H1 (cell line): ENCODE measurements at regions not wholly inside any gene's neighbourhood (a gene's known extent, or its start where the extent isn't known, plus 50 kb on each side); places are given as distances from the start of the nearest gene placed in this dataset.

Experiments
- CTCF ChIA-PET: fragments of 300-600 bp; sonication (Branson Sonifier 250); formaldehyde crosslinking; loops from one replicate; lab custom pipeline; 2021; ENCODE audit not compliant: partially characterized antibody; lab: Charles Lee
- POLR2A ChIA-PET: fragments of 300-600 bp; sonication (Branson Sonifier 250); formaldehyde crosslinking; loops from one replicate; lab custom pipeline; 2021; ENCODE audit warnings: inconsistent platforms; ENCODE audit not compliant: partially characterized antibody; lab: Charles Lee
- DNase-seq, 2 experiments: peaks; one replicate each; pipeline versions ENCODE4 v3.0.0 to v3.0.0-alpha.2; 2010 to 2022; ENCODE audit warnings: low spot score in 2 of 2, low read depth in 1 of 2, mixed read lengths in 1 of 2
- FAIRE-seq: peaks from 2 replicates; lab custom pipeline; 2011; peaks lifted over from hg19 to GRCh38; lab: Jason Lieb, UNC
- H2AFZ ChIP-seq: 2 replicates; pipeline ENCODE4 v1.8.1; 2012; ENCODE audit warnings: low read length, inconsistent platforms
- H2AK5ac ChIP-seq: 2 replicates; pipeline ENCODE4 v1.6.1; 2013; ENCODE audit warnings: low read depth, low read length
- H2BK120ac ChIP-seq: replicated peaks from 2 replicates; pipeline ENCODE3; 2013; ENCODE audit warnings: low read depth, low read length, inconsistent platforms
- H2BK12ac ChIP-seq: 2 replicates; pipeline ENCODE4 v1.6.1; 2013; ENCODE audit warnings: low read depth, low read length
- H2BK15ac ChIP-seq: 2 replicates; pipeline ENCODE4 v1.6.1; 2013; ENCODE audit warnings: low read length
- H2BK20ac ChIP-seq: 2 replicates; pipeline ENCODE4 v1.6.1; 2013; ENCODE audit warnings: low read length
- H2BK5ac ChIP-seq: 2 replicates; pipeline ENCODE4 v1.6.1; 2013; ENCODE audit warnings: low read depth, low read length
- H3K14ac ChIP-seq: 2 replicates; pipeline ENCODE4 v1.6.1; 2013; ENCODE audit warnings: inconsistent platforms; ENCODE audit not compliant: insufficient read length
- H3K18ac ChIP-seq: 2 replicates; pipeline ENCODE4 v1.6.1; 2013; ENCODE audit warnings: low read length; ENCODE audit errors: extremely low read depth
- H3K23ac ChIP-seq: 2 replicates; pipeline ENCODE4 v1.6.1; 2013; ENCODE audit warnings: inconsistent platforms; ENCODE audit not compliant: insufficient read length
- H3K23me2 ChIP-seq: 2 replicates; pipeline ENCODE4 v1.6.1; 2013; ENCODE audit warnings: low read depth, low read length
- H3K27ac ChIP-seq: 2 replicates; pipeline ENCODE4 v1.6.1; 2011; ENCODE audit warnings: low read depth, low read length, inconsistent platforms
- H3K27me3 ChIP-seq, 4 experiments: replicated peaks in 1 of 4; 1 replicate in 1 of 4; 2 replicates in 3 of 4; pipeline versions ENCODE4 v1.6.1 to v1.8.1; 2011 to 2013; ENCODE audit warnings: low read length in 3 of 4, mild to moderate bottlenecking in 3 of 4, inconsistent platforms in 2 of 4, mixed read lengths in 2 of 4, moderate library complexity in 1 of 4; ENCODE audit not compliant: control insufficient read depth in 3 of 4, insufficient read depth in 3 of 4; ENCODE audit errors: extremely low read depth in 1 of 4
- H3K36me3 ChIP-seq, 4 experiments: 2 replicates each; pipeline versions ENCODE4 v1.6.1 to v1.8.1; 2011 to 2013; ENCODE audit warnings: mild to moderate bottlenecking in 4 of 4, low read length in 3 of 4, moderate library complexity in 2 of 4, control low read depth in 1 of 4, inconsistent platforms in 1 of 4; ENCODE audit not compliant: insufficient read depth in 4 of 4, control insufficient read depth in 2 of 4
- H3K4ac ChIP-seq: replicated peaks from 2 replicates; pipeline ENCODE3; 2013; ENCODE audit warnings: low read length, low read depth, mixed read lengths, inconsistent platforms; ENCODE audit not compliant: insufficient read length
- H3K4me1 ChIP-seq, 4 experiments: replicated peaks in 1 of 4; 1 replicate in 1 of 4; 2 replicates in 3 of 4; pipeline versions ENCODE4 v1.6.1 to v1.8.1; 2011 to 2013; ENCODE audit warnings: low read length in 3 of 4, inconsistent platforms in 2 of 4, mixed read lengths in 1 of 4; ENCODE audit not compliant: insufficient read depth in 4 of 4, control insufficient read depth in 3 of 4
- H3K4me2 ChIP-seq, 2 experiments: 2 replicates each; pipeline versions ENCODE4 v1.6.1 to v1.8.1; 2011 to 2013; ENCODE audit warnings: low read depth in 2 of 2, low read length in 2 of 2, control low read depth in 1 of 2, inconsistent platforms in 1 of 2, mild to moderate bottlenecking in 1 of 2; ENCODE audit not compliant: insufficient read depth in 1 of 2
- H3K4me3 ChIP-seq, 4 experiments: fragments of 200-600, 300-600 bp in 1 of 4; sonication (generic), shearing (Covaris generic), sonication (Bioruptor Twin) in 1 of 4; 2 replicates each; pipeline versions ENCODE4 v1.5.1 to v1.8.1; 2011 to 2016; ENCODE audit warnings: low read length in 4 of 4, low read depth in 3 of 4, control low read depth in 2 of 4, inconsistent platforms in 2 of 4, mild to moderate bottlenecking in 2 of 4, mixed read lengths in 1 of 4, moderate library complexity in 1 of 4; ENCODE audit not compliant: insufficient read depth in 2 of 4; ENCODE audit errors: extremely low read depth in 1 of 4
- H3K56ac ChIP-seq: replicated peaks from 2 replicates; pipeline ENCODE3; 2013; ENCODE audit warnings: low read depth, mild to moderate bottlenecking, mixed read lengths, low read length, inconsistent platforms; ENCODE audit not compliant: insufficient read length
- H3K79me1 ChIP-seq: 2 replicates; pipeline ENCODE4 v1.6.1; 2013; ENCODE audit warnings: low read depth, low read length, control low read depth
- H3K79me2 ChIP-seq, 2 experiments: 2 replicates each; pipeline versions ENCODE4 v1.6.1 to v1.8.1; 2012 to 2013; ENCODE audit warnings: low read length in 2 of 2, mild to moderate bottlenecking in 2 of 2, inconsistent platforms in 1 of 2; ENCODE audit not compliant: insufficient read depth in 2 of 2, control insufficient read depth in 1 of 2
- H3K9ac ChIP-seq, 4 experiments: replicated peaks in 1 of 4; 1 replicate in 1 of 4; 2 replicates in 3 of 4; pipeline versions ENCODE4 v1.6.1 to v1.8.1; 2011 to 2013; ENCODE audit warnings: low read depth in 3 of 4, low read length in 3 of 4, control low read depth in 2 of 4, mild to moderate bottlenecking in 2 of 4, moderate library complexity in 2 of 4, inconsistent platforms in 1 of 4; ENCODE audit errors: extremely low read depth in 1 of 4
- H3K9me3 ChIP-seq, 2 experiments: 2 replicates each; pipeline versions ENCODE4 v1.6.1 to v1.8.1; 2012 to 2013; ENCODE audit warnings: mild to moderate bottlenecking in 2 of 2, moderate library complexity in 2 of 2, control low read depth in 1 of 2, inconsistent platforms in 1 of 2, low read depth in 1 of 2, low read length in 1 of 2, mixed read lengths in 1 of 2; ENCODE audit not compliant: insufficient read depth in 2 of 2
- H4K20me1 ChIP-seq, 2 experiments: replicated peaks in 1 of 2; 2 replicates each; pipeline versions ENCODE3 to v1.8.1; 2011 to 2013; ENCODE audit warnings: inconsistent platforms in 2 of 2, low read length in 2 of 2, mild to moderate bottlenecking in 1 of 2; ENCODE audit not compliant: insufficient read depth in 2 of 2, control insufficient read depth in 1 of 2
- H4K5ac ChIP-seq: 2 replicates; pipeline ENCODE4 v1.6.1; 2013; ENCODE audit warnings: low read length, low read depth, mixed read lengths, inconsistent platforms; ENCODE audit not compliant: insufficient read length
- H4K8ac ChIP-seq: 2 replicates; pipeline ENCODE4 v1.8.0; 2013; ENCODE audit warnings: mild to moderate bottlenecking, moderate library complexity, low read length, inconsistent platforms; ENCODE audit not compliant: insufficient read depth; ENCODE audit errors: extremely low read depth
- H4K91ac ChIP-seq: replicated peaks from 2 replicates; pipeline ENCODE3; 2013; ENCODE audit warnings: low read length, mixed read lengths, inconsistent platforms; ENCODE audit not compliant: insufficient read length
- BACH1 ChIP-seq: IDR thresholded peaks from 2 replicates; pipeline ENCODE4 v1.6.1; 2012; ENCODE audit warnings: low read length, improper control_type of control experiment
- BCL11A ChIP-seq, 2 experiments: IDR thresholded peaks; one replicate each; pipeline ENCODE4 v1.6.1; 2011; ENCODE audit warnings: low read depth in 2 of 2, low read length in 2 of 2, mild to moderate bottlenecking in 2 of 2
- CBX5 ChIP-seq: fragments of 300-800, 300-1000 bp; sonication (generic); IDR thresholded peaks from 2 replicates; pipeline ENCODE4 v1.7.1; 2016; ENCODE audit warnings: antibody characterized with exemption, low read length, low read depth
- NRF1 ChIP-seq: IDR thresholded peaks from 2 replicates; pipeline ENCODE4 v1.6.1; 2011; ENCODE audit warnings: mild to moderate bottlenecking, low read depth, low read length, improper control_type of control experiment
- PHF8 ChIP-seq: fragments of 200-600 bp; sonication (generic); conservative IDR thresholded peaks from 2 replicates; pipeline ENCODE4 v1.7.1; 2012; ENCODE audit warnings: low read depth, mild to moderate bottlenecking, inconsistent platforms, low read length, moderate library complexity
- RXRA ChIP-seq: IDR thresholded peaks from 2 replicates; pipeline ENCODE4 v1.6.1; 2011; ENCODE audit warnings: low read depth, mild to moderate bottlenecking, low read length, moderate library complexity; ENCODE audit not compliant: insufficient read depth
- SIRT6 ChIP-seq: IDR thresholded peaks from one replicate; pipeline ENCODE4 v1.7.1; 2012; ENCODE audit warnings: low read length, inconsistent platforms
- USF2 ChIP-seq: IDR thresholded peaks from 2 replicates; pipeline ENCODE4 v1.6.1; 2011; ENCODE audit warnings: low read length, improper control_type of control experiment
- ZNF274 ChIP-seq: IDR thresholded peaks from 2 replicates; pipeline ENCODE4 v1.7.0; 2012; ENCODE audit warnings: low read length, borderline replicate concordance; ENCODE audit errors: extremely low read depth
- WGBS, 2 experiments: shearing (Covaris generic) in 1 of 2; methylation state at CpG; one replicate each; pipeline versions ENCODE4 v1.1.6 to v1.1.7; 2013 to 2015; ENCODE audit warnings: low lambda C conversion rate in 2 of 2, mixed read lengths in 2 of 2, inconsistent platforms in 1 of 2, low coverage in 1 of 2, missing lambda C conversion rate in 1 of 2; ENCODE audit not compliant: insufficient replicate concordance in 2 of 2, insufficient coverage in 1 of 2, insufficient read length in 1 of 2; ENCODE audit errors: extremely low coverage in 1 of 2, missing lambda C conversion rate in 1 of 2; 5-methylcytosine and 5-hydroxymethylcytosine counted together

- Histone ChIP-seq H4K20me1 (no peaks in the 10 kb centered on the region), H4K5ac (no peak overlapping the region), H3K4me1 (no peaks in the 10 kb centered on the region), H3K56ac (no peak overlapping the region), H4K91ac (no peak overlapping the region), H2BK15ac (no peak overlapping the region), H2BK5ac (no peak overlapping the region), H3K27me3 (no peaks in the 10 kb centered on the region), H3K79me1 (no peaks in the 10 kb centered on the region), H4K8ac (no peak overlapping the region), H3K4me3 (no peak overlapping the region), H2BK12ac (no peak overlapping the region), H3K9me3 (no peaks in the 10 kb centered on the region), H2AFZ (no peak overlapping the region), H3K4ac (no peak overlapping the region), H3K36me3 (no peaks in the 10 kb centered on the region), H3K9ac (no peak overlapping the region), H3K27ac (no peak overlapping the region), H3K23me2 (no peaks in the 10 kb centered on the region), H3K4me2 (no peak overlapping the region), H3K18ac (no peak overlapping the region), H3K23ac (no peak overlapping the region), H3K14ac (no peak overlapping the region), H2BK120ac (no peak overlapping the region), H2AK5ac (no peak overlapping the region), H2BK20ac (no peak overlapping the region), H3K79me2 (no peaks in the 10 kb centered on the region)
- 80% methylated on average over 4 of the region's 4 CpGs; no CpG with 5 or more reads in 1 of the 2 experiments for WGBS, 2 experiments
- DNase-seq (no peak), FAIRE-seq (no peak)
- TF ChIP-seq NRF1: no peak
- no peak for TF ChIP-seq ZNF274
- TF ChIP-seq SIRT6: no peak
- TF ChIP-seq USF2: no peak
- TF ChIP-seq BACH1: no peak
- TF ChIP-seq PHF8: no peak
- no peak for TF ChIP-seq RXRA
- TF ChIP-seq CBX5: no peak
- TF ChIP-seq BCL11A (IDR thresholded peaks at IDR 0.05; ENCODE audit: low read depth in 2 of 2, low read length in 2 of 2): no peak
- CTCF ChIA-PET: interaction anchor here (0.9 to 1.0 kb wide), 3 partner anchors 73 to 340 kb away, joined by 3 read pairs; no protein-coding TSS in a partner anchor
- POLR2A ChIA-PET: no interaction called here
Observed at GRCh38 chr17:69947027-69947759, 127.8 kb upstream of the KCNJ16 start.
